ENCODE measurements at regions not wholly inside any gene's neighbourhood (a gene's known extent, or its start where the extent isn't known, plus 50 kb on each side); places are given as distances from the start of the nearest gene placed in this dataset.

DNA sequence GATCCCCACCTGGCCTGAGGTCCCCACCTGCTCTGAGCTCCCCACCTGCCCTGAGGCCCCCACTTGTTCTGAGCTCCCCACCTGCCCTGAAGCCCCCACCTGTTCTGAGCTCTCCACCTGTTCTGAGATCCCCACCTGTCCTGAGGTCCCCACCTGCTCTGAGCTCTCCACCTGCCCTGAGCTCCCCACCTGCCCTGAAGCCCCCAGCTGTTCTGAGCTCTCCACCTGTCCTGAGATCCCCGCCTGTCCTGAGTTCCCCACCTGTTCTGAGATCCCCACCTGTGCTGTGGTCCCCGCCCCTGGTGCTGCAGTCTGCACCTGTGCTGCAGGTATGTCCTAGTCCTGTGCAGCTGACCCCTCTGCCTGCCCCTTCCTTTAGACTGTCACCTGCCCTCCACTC, 561.6 kb downstream of the TCERG1L start:
- Histone ChIP-seq H3K4me1 (ENCODE audit: low read depth) (no peaks in the 10 kb centered on the region), H3K27ac (no peak overlapping the region), H3K4me3 (no peak overlapping the region), H3K36me3 (no peaks in the 10 kb centered on the region), H3K27me3 (no peaks in the 10 kb centered on the region), H3K9me3 (ENCODE audit: low read depth) (no peaks in the 10 kb centered on the region)
- DNase-seq (ENCODE audit: low read depth in 1 of 2, low spot score in 1 of 2): no peak
- TF ChIP-seq, protein P1, sequence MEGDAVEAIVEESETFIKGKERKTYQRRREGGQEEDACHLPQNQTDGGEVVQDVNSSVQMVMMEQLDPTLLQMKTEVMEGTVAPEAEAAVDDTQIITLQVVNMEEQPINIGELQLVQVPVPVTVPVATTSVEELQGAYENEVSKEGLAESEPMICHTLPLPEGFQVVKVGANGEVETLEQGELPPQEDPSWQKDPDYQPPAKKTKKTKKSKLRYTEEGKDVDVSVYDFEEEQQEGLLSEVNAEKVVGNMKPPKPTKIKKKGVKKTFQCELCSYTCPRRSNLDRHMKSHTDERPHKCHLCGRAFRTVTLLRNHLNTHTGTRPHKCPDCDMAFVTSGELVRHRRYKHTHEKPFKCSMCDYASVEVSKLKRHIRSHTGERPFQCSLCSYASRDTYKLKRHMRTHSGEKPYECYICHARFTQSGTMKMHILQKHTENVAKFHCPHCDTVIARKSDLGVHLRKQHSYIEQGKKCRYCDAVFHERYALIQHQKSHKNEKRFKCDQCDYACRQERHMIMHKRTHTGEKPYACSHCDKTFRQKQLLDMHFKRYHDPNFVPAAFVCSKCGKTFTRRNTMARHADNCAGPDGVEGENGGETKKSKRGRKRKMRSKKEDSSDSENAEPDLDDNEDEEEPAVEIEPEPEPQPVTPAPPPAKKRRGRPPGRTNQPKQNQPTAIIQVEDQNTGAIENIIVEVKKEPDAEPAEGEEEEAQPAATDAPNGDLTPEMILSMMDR (IDR thresholded peaks at IDR 0.05; ENCODE audit: low read depth, low read length): no peak

GRCh38 chr10:130750441-130750840, 561.1 kb downstream of the TCERG1L start:
- TF ChIP-seq, protein P1 (IDR thresholded peaks at IDR 0.05; ENCODE audit: low read depth, low read length): no peak
- Histone ChIP-seq H3K4me3 (no peak overlapping the region), H3K27ac (no peak overlapping the region), H3K36me3 (no peaks in the 10 kb centered on the region), H3K9me3 (ENCODE audit: low read depth) (no peaks in the 10 kb centered on the region), H3K4me1 (ENCODE audit: low read depth) (no peaks in the 10 kb centered on the region), H3K27me3 (no peaks in the 10 kb centered on the region)
- no peak for DNase-seq (ENCODE audit: low read depth in 1 of 2, low spot score in 1 of 2)

DNA sequence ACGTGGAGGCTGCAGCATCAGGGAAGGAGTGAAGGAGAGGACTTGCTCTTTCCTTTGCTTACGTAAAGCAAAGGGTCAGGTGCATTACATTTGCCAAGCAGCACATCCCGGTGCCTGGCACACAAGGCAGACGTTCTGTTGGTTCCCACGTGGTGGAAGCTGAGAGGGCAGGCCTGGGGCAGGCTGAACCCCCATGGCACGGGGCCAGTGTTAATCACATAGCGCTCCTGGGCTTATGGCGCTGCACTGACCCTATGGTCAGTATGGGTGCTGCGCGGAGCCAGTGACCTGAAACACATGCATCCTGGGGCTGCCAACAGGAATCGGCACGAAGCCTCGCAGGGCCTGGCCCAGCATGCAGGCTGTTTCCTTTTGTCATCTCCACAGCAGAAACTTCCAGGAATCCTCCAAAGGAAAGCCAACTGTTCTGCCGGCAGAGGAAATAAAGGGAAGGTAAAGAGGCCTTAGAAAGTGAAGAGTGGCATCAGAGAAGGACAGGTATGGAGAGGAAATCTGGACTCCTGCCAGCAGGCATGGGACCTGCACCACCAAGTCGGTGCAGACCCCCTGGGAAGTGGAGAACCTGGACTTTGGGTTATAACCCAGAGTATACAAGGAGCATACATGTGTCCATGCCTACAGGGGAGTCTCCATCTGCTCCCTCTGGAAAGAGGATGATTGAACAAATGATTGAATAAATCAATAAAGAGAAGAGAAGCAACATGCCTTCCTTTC, 560.2 kb downstream of the TCERG1L start:
- Histone ChIP-seq H3K27me3 (no peaks in the 10 kb centered on the region), H3K9me3 (ENCODE audit: low read depth) (no peaks in the 10 kb centered on the region), H3K4me1 (ENCODE audit: low read depth) (no peaks in the 10 kb centered on the region), H3K4me3 (no peak overlapping the region), H3K27ac (no peak overlapping the region), H3K36me3 (no peaks in the 10 kb centered on the region)
- no peak for DNase-seq (ENCODE audit: low read depth in 1 of 2, low spot score in 1 of 2)
- TF ChIP-seq, protein P1 (IDR thresholded peaks at IDR 0.05; ENCODE audit: low read depth, low read length): no peak

DNA sequence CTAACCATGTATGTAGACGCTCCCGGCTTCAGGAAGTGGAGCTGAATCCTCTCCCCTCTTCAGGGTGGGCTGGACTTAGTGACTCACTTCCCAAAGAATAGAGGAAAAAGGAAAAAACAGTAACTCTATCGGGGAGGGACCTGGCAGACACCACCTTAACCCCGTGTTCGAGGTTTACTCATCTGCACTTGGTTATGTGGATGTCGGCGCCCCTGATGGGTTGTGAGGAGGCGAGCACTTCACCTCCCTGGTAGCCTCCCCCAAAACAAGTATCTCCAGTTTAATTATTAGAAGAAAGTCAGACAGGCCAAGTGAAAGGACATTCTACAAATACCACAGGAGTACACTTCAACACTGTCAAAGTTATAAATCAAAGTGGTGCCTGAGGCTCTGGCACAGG, 559.7 kb downstream of the TCERG1L start:
- TF ChIP-seq, protein P1 (IDR thresholded peaks at IDR 0.05; ENCODE audit: low read depth, low read length): no peak

GRCh38 chr10:130756651-130757050, 554.9 kb downstream of the TCERG1L start:
- Histone ChIP-seq H3K27ac (no peak overlapping the region), H3K36me3 (no peaks in the 10 kb centered on the region), H3K4me1 (ENCODE audit: low read depth) (no peaks in the 10 kb centered on the region), H3K27me3 (no peaks in the 10 kb centered on the region), H3K4me3 (no peak overlapping the region), H3K9me3 (ENCODE audit: low read depth) (no peaks in the 10 kb centered on the region)
- TF ChIP-seq, protein P1 (IDR thresholded peaks at IDR 0.05; ENCODE audit: low read depth, low read length): no peak
- DNase-seq (ENCODE audit: low read depth in 1 of 2, low spot score in 1 of 2): no peak

More for the DNA sequence above, 559.7 kb downstream of the TCERG1L start:
- H3K27me3 ChIP-seq: no peaks in the 10 kb centered on the region
- H3K9me3 ChIP-seq (ENCODE audit: low read depth): no peaks in the 10 kb centered on the region
- no peaks in the 10 kb centered on the region for H3K36me3 ChIP-seq
- no peak overlapping the region for H3K4me3 ChIP-seq
- H3K27ac ChIP-seq: no peak overlapping the region
- no peaks in the 10 kb centered on the region for H3K4me1 ChIP-seq (ENCODE audit: low read depth)
- DNase-seq (ENCODE audit: low read depth in 1 of 2, low spot score in 1 of 2): no peak
